Hippocampal formation (tissue), 2 donors: ENCODE measurements at regions not wholly inside any gene's neighbourhood (a gene's known extent, or its start where the extent isn't known, plus 50 kb on each side); places are given as distances from the start of the nearest gene placed in this dataset.
"Not testable (repeated sequence)": the region's sequence is repeated elsewhere in the genome, so short reads cannot be mapped to it uniquely, and the experiment has no call there.

Source experiments
- DNase-seq, 2 donors: peaks; one replicate each; lab custom pipeline; 2025; lab: John Stamatoyannopoulos, UW

GRCh38 chr7:126178865-126179264 is 1073.9 kb downstream of the GRM8 start:
- DNase-seq, result no peak

DNA sequence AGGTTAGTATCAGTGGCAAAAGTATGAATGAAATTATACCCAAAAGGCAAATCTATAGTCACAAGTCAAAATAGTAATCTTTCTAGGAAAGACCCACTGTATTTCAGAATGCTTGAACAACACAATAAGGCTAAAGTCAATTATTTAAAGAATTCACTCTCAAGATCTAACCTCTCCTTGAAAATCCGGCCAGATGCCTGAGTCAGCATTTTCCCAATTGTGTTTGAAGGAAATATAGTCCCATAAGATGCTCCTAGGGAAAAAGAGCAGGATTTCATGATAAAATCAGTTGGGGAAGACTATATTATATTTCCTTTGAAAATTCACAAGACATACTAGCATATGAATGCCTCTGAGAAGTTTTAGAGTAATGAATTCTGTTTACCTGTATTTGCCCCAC is 1075.0 kb downstream of the GRM8 start:
- DNase-seq, result no peak

- DNase-seq, result no peak
Observed at GRCh38 chr7:126166645-126167044, 1086.1 kb downstream of the GRM8 start.

- DNase-seq, result no peak
Observed at GRCh38 chr7:126163647-126164046, 1089.1 kb downstream of the GRM8 start.

DNA sequence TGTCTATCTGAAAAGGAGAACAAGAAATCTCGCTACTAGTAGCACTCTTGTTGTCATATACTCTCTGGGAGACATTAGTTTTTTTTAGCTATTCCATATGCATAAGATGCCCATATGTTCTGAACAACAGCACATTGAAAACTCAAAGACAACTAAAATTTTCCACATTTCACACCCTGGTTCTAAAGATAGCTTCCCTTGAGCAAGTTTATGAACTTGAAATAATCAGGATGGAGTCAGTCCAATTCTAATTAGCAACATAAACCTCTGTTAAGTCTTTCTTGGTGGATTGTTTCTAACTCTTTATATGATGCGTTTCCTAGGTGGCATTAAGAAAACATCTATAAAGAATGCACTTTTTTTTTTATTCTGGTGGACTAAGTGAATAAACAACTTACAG is 1095.3 kb downstream of the GRM8 start:
- peak in 1 of 2 donors; percentile 13 for DNase-seq

DNA sequence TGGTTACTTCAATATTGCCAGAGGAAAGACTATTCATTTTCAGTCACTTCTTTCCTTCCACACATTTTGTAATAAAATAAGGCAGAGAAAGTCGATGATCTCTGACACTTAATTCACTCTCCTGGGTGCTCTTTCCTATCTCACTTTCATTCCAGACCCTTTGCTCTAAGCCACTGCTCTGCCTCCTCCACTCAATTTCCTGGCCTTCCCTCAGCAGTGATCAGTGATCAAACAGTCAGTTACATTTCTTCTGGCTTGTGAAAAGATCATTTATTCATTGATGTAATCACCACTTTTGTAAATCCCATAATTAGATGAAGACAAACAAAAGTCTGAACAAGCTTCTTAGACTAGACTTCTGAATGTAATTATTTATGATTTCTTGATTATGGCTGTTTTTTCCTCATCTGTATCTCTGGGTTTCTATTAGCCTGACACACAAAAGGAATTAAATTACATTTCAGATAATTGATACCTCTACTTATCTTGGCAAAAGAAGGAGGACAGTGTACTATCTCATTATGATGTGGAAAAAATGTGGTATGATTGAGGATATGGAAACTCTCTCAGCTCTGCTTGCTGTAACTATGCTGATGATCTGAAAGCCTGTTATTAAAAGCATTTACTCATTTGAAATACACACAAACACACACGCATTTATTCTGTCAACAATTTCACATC is 1102.3 kb downstream of the GRM8 start:
- DNase-seq, result no peak

- no peak for DNase-seq
Observed at GRCh38 chr7:126140858-126141466, 1111.8 kb downstream of the GRM8 start.

DNA sequence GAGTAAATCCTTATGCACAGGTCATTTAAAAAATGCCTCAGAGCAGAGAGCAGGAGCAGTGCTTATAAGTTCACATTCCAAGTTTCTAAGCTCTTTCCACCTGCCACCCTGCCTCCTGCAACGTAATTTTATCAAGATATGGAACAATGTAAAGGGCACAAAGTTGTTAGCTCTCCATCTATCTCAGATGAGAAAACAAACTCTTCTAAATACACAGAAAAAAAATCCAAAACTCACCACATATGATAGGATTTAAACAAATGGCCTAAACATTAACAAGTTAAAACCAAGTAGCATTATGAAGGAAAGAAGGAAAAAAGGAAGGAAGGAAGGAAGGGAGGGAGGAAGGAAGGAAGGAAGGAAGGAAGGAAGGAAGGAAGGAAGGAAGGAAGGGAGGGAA is 1132.8 kb downstream of the GRM8 start:
- no peak for DNase-seq

DNA sequence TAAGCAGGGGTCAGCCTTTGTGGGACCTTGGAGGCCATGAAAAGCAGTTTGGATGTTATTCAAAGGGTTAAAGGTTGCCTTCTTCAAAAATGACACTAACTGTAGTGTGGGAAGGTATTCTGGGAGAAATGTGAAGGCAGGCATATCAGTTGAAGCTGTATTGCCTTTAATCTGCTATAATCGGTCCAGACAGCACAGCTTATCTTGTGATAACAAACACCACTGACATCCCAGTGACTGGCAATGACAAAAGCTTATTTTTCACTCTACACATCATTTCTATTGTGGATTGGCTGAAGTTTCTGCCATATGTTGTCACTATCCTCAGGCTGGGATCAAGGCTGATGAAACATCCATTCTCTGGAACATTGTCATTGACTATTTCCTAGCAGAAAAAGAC is 1149.2 kb downstream of the GRM8 start:
- DNase-seq, result no peak

DNA sequence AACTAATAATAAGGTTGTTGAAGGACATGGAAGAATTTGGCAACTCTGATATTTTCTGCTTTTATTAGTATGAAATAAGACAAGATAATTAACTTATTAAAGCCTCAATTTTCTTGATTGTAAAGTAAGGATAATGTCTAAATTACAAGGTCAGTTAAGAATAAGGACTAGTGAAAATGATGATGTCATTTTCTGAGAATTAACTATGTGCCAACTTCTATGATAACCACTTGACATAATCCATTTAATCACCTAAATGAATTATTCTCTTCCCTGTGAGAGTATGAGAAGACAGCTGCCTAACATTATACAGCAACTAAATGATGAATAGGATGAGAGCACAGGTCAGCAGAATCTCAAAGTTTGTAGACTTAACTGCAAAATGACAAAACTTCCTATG is 1153.4 kb upstream of the POT1 start:
- no peak for DNase-seq

- DNase-seq, result no peak
Observed at GRCh38 chr7:126079581-126079980, 1150.0 kb upstream of the POT1 start.

- DNase-seq, result no peak
Observed at GRCh38 chr7:126079151-126079550, 1149.5 kb upstream of the POT1 start.

- DNase-seq, result no peak
Observed at GRCh38 chr7:126065766-126066165, 1136.1 kb upstream of the POT1 start.

DNA sequence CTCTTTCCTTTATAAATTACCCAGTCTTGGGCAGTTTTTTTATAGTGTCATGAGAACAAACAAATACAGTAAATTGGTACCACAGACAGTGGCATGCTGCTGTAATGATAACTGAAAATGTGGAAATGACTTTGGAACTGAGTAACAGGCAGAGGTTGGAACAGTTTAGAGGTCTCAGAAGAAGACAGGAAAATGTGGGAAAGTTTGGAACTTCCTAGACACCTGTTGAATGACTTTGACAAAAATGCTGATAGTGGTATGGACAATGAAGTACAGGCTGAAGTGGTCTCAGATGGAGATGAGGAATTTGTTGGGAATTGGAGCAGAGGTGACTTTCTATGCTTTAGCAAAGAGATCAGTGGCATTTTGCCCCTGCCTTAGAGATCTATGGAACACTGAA is 1128.4 kb upstream of the POT1 start:
- no peak for DNase-seq

DNA sequence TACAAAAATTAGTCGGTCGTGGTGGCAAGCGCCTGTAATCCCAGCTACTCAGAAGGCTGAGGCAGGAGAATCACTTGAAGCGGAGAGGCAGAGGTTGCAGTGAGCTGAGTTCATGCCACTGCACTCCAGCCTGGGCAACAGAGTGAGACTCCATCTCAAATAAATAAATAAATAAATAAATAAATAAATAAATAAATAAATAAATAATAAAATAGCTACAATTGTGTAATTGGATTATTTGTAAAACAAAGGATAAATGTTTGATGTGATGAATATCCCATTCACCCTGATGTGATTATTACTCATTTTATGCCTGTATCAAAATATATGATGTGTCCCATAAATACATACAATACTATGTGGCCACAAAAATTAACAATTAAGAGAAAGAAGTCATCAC is 1127.0 kb upstream of the POT1 start:
- DNase-seq, result not testable (repeated sequence)

- no peak for DNase-seq
Observed at GRCh38 chr7:126052229-126052628, 1122.6 kb upstream of the POT1 start.

DNA sequence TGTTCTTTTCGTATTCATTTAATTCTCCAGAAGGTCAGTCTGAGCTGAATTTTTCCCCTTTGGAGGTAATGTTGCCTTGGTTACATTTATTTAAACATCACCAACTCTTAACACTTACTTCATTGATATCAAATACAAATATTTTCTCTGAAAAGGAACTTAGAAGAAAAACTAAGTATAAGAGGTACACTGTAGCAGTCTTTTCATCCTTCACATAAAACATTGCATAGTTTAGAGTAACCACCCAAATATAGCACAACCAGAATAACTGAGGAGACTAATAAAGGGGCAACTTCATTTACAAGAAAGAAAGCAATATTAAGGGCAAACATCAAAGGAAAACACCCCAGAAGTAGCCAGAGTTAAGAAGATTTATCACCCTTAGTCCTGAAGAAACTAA is 1115.0 kb upstream of the POT1 start:
- no peak for DNase-seq

DNA sequence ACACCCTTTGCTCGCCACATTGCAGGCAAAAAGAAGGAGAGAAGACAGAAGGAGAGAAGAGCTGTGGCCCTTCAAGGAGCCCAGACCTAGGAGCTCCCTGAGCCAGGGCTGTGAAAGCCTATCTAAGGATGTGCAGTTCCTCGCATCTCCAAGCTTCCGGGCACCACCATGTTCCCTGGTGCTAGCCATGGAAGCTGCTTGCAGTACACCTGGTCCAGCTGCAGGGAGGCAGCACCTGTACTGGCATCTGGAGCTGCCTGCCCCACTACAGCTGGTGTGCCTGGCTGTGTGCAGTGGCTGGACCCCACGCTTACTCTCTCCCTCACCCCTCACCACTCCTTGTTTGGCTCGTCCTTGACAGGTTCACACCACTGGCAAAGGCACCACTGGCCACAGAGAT is 1111.8 kb upstream of the POT1 start:
- DNase-seq, result no peak

DNA sequence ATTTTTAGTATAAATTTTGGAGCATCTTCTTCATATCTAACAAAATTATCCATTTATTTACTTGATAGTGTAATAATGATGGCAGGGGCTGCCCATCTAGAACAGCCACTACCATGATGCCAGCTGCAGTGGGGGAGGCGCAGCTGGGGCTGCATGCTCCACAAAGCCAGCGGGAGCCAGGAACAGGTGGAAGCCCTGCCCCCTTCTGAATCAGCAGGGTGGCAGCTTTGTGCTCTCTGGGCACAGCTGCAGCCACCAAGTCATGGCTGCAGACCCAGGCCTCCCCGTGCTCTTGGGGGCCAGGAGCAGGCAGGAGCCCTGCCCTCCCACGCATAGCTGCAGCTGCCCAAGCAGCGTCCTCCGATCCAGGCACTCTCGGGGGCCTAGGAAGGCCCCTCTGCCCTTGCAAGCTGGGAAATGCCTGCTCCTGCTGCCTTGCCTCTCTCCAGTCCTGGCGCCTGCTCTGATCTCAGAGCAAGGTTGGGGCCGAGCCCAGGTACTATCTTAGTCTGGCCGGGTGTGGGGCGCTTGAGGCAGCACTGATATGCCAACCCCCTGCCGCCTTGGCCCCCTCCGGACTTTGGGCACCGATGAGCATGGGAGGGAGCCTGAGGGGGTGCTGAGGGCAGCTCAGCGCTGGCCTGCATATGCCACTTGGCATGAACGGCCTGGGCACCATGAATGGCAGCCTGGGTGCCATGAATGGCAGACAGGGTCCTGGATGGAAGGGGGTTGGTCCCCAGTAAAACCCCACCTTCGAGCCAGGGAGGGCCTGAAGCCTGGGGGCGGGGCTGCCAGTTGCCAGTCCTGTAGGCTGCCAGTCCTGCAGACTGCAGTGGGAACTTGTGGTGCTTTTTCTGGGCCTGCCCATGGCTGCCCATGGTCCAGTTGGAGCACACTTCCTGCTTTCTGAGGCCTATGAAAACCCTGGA is 1110.8 kb upstream of the POT1 start:
- DNase-seq, result no peak

DNA sequence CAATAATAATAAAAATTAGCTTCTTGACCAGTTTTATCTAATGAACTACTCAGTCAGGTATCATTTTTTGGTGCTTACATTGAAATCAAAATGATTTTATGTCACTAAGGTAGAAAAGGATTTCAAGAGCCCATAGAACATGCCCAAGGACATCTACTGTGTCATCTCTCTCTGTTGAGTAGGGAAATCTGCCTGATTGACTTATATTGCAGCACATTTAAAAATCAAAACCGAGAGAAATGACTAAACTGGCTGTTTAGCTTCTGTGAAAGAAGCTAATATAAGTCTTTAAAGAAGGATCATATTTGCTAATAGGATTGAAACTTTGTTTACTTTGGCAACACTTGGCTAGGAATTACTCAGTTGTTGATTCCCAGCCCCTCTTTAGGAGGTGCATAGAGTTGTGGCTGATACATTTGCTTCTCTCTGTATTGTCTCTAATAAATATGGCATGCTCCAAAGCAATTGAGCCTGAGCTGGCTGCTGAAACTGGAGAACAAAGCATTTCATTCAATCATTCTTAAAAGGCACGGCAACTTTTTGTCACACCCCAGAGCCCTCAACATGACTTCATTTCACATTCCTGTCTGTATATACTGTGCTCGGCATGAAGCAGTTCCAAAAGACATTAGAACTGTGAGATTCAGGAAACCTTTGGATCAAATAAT is 1096.9 kb upstream of the POT1 start:
- no peak for DNase-seq

DNA sequence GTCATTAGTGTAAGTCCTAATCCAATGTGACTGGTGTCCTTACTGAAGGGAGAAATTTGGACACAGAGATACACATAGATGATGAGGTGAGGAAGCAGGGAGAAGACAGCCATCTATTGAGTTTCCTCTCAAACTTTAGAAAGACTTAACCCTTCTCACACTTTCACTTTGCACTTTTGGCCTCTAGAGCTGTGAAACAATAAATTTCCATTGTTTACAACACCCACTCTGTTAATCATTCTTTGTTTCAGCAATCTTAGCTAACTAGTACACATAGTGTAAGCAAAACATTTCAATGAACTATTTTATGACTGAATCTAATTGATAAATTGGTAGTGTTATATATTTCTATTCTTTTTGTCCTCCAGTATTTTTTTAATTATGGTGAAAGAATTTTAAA is 1092.8 kb upstream of the POT1 start:
- no peak for DNase-seq

GRCh38 chr7:126016722-126017121 is 1087.1 kb upstream of the POT1 start:
- DNase-seq, result no peak
